ENCODE measurements at regions not wholly inside any gene's neighbourhood (a gene's known extent, or its start where the extent isn't known, plus 50 kb on each side); places are given as distances from the start of the nearest gene placed in this dataset.

DNA sequence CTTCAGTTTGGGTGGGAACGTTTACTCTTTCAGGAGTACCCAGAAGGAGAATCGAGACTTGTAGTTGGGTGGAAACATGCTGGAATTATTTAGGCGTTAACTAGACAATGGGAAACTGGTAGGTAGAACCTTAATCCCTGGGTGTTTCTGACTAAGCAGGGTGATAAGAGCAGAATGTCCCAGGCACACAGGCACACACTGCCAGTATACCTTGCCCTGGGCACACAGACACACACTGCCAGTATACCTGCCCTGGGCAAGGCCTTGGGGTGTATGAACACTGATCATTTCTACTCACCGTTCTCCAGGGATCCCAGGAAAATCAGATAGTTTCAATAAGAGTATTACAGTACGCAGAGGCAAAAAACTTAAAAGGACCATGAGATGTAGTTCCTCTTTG lies 115.5 kb downstream of the SNAPC1 start:
- no peak overlapping the region for H3K23ac ChIP-seq (ENCODE audit: low read length in 2 of 2)
- no peak overlapping the region for H4K91ac ChIP-seq (ENCODE audit: low read length)
- no peak overlapping the region for H3K4me2 ChIP-seq (ENCODE audit: low read length, poor library complexity, severe bottlenecking)
- H3K4me3 ChIP-seq (ENCODE audit: insufficient read depth in 1 of 2, low read depth in 1 of 2, low read length in 2 of 2) = no peak overlapping the region
- no peak overlapping the region for H2BK120ac ChIP-seq (ENCODE audit: low read depth, low read length)
- no peak overlapping the region for H4K8ac ChIP-seq (ENCODE audit: low read length)
- no peak overlapping the region for H2BK12ac ChIP-seq (ENCODE audit: low read length in 2 of 2)
- peaks cover 16 to 22% of the 10 kb centered on the region in 2 experiments for H3K27me3 ChIP-seq (ENCODE audit: control insufficient read depth in 1 of 2, insufficient read depth in 1 of 2, low read length in 2 of 2)
- H2BK15ac ChIP-seq (ENCODE audit: low read depth, poor library complexity, severe bottlenecking) = no peak overlapping the region
- no peak overlapping the region for H3K9ac ChIP-seq (ENCODE audit: low read length)
- no peaks in the 10 kb centered on the region for H3K36me3 ChIP-seq (ENCODE audit: control insufficient read depth in 1 of 2, insufficient read depth in 2 of 2, low read depth in 1 of 2, low read length in 2 of 2)
- H3K79me1 ChIP-seq (replicated peaks; ENCODE audit: low read length, poor library complexity, severe bottlenecking) = no peaks in the 10 kb centered on the region
- no peak overlapping the region for H3K4ac ChIP-seq (ENCODE audit: low read depth in 1 of 2, low read length in 2 of 2)
- H3K14ac ChIP-seq (ENCODE audit: low read length in 2 of 2) = peak overlapping the region in 1 of 2 experiments; percentile 35
- no peaks in the 10 kb centered on the region for H3K4me1 ChIP-seq (ENCODE audit: control insufficient read depth, insufficient read depth, low read depth, low read length)
- no peaks in the 10 kb centered on the region for H3K9me3 ChIP-seq (ENCODE audit: control insufficient read depth, low read length)
- 70% methylated on average over 4 of the region's 5 CpGs for WGBS
- DNase-seq = no peak
- H3K27ac ChIP-seq (ENCODE audit: low read length, poor library complexity, severe bottlenecking) = no peak overlapping the region
- no peak overlapping the region for H3K18ac ChIP-seq (ENCODE audit: low read depth in 1 of 2, low read length in 2 of 2)
- no peak overlapping the region for H2AK5ac ChIP-seq (ENCODE audit: low read length, severe bottlenecking)
- no peak overlapping the region for H2AFZ ChIP-seq (ENCODE audit: low read depth, low read length)
- H2BK5ac ChIP-seq (ENCODE audit: low read depth, low read length, poor library complexity, severe bottlenecking) = no peak overlapping the region

DNA sequence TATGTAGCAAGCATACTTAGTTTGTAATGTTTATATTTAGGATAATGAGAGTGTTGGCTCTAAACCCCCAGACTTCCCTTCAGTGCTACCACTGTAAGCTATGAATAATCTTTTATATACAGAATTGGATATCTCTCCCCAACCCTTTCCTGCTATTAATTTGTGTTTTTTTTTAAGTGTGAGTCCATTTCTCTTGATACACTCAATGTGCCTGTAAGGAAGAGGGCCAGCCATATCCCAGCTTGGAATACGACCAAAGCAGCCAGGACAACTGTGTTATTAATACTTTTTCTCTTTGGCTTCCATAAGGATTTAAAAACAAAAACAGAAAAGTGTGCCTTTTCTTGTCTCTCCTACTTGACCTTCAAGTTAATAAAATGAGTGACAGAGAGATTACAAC lies 116.7 kb downstream of the SNAPC1 start:
- H2AK5ac ChIP-seq (ENCODE audit: low read length, severe bottlenecking) = no peak overlapping the region
- no peaks in the 10 kb centered on the region for H3K36me3 ChIP-seq (ENCODE audit: control insufficient read depth in 1 of 2, insufficient read depth in 2 of 2, low read depth in 1 of 2, low read length in 2 of 2)
- no peak overlapping the region for H2BK12ac ChIP-seq (ENCODE audit: low read length in 2 of 2)
- no peak overlapping the region for H3K4me3 ChIP-seq (ENCODE audit: insufficient read depth in 1 of 2, low read depth in 1 of 2, low read length in 2 of 2)
- H2BK120ac ChIP-seq (ENCODE audit: low read depth, low read length) = no peak overlapping the region
- H3K4me2 ChIP-seq (ENCODE audit: low read length, poor library complexity, severe bottlenecking) = no peak overlapping the region
- no peaks in the 10 kb centered on the region for H3K79me1 ChIP-seq (replicated peaks; ENCODE audit: low read length, poor library complexity, severe bottlenecking)
- H4K91ac ChIP-seq (ENCODE audit: low read length) = no peak overlapping the region
- H3K9ac ChIP-seq (ENCODE audit: low read length) = no peak overlapping the region
- H3K14ac ChIP-seq (ENCODE audit: low read length in 2 of 2) = no peak overlapping the region
- H2BK5ac ChIP-seq (ENCODE audit: low read depth, low read length, poor library complexity, severe bottlenecking) = no peak overlapping the region
- H2AFZ ChIP-seq (ENCODE audit: low read depth, low read length) = no peak overlapping the region
- peaks cover 10% of the 10 kb centered on the region for H3K9me3 ChIP-seq (ENCODE audit: control insufficient read depth, low read length)
- H2BK15ac ChIP-seq (ENCODE audit: low read depth, poor library complexity, severe bottlenecking) = no peak overlapping the region
- peaks cover 18 to 22% of the 10 kb centered on the region in 2 experiments for H3K27me3 ChIP-seq (ENCODE audit: control insufficient read depth in 1 of 2, insufficient read depth in 1 of 2, low read length in 2 of 2)
- no peaks in the 10 kb centered on the region for H3K4me1 ChIP-seq (ENCODE audit: control insufficient read depth, insufficient read depth, low read depth, low read length)
- no peak overlapping the region for H3K4ac ChIP-seq (ENCODE audit: low read depth in 1 of 2, low read length in 2 of 2)
- 80% methylated on average over 1 of the region's 1 CpG for WGBS
- no peak for DNase-seq
- no peak overlapping the region for H3K18ac ChIP-seq (ENCODE audit: low read depth in 1 of 2, low read length in 2 of 2)
- H3K27ac ChIP-seq (ENCODE audit: low read length, poor library complexity, severe bottlenecking) = no peak overlapping the region
- no peak overlapping the region for H4K8ac ChIP-seq (ENCODE audit: low read length)
- H3K23ac ChIP-seq (ENCODE audit: low read length in 2 of 2) = no peak overlapping the region

DNA sequence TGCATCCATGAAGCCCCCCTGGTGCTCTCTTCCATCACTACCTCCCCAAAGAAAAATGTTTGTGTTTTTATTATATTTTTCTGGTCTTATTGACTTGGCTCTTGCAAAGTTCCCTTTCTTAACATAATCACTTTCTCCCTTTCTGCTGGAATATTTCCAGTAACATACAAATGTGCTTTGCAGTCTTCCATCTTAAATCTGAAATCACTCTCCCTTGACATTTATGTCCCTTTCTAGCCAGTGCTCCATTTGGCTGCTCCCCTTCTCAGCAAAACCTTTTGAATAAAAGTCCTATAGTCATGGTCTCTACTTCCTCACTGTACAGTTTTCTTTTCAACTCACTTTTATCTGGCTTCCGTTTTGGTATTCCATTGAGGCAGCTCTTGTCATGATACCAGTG lies 118.8 kb downstream of the SNAPC1 start:
- Histone ChIP-seq H3K14ac (ENCODE audit: low read length in 2 of 2) (no peak overlapping the region), H4K8ac (ENCODE audit: low read length) (no peak overlapping the region), H3K27me3 (ENCODE audit: control insufficient read depth in 1 of 2, insufficient read depth in 1 of 2, low read length in 2 of 2) (peaks cover 18 to 22% of the 10 kb centered on the region in 2 experiments), H3K4me3 (ENCODE audit: insufficient read depth in 1 of 2, low read depth in 1 of 2, low read length in 2 of 2) (no peak overlapping the region), H3K18ac (ENCODE audit: low read depth in 1 of 2, low read length in 2 of 2) (no peak overlapping the region), H3K27ac (ENCODE audit: low read length, poor library complexity, severe bottlenecking) (no peak overlapping the region), H3K9ac (ENCODE audit: low read length) (no peak overlapping the region), H3K4me2 (ENCODE audit: low read length, poor library complexity, severe bottlenecking) (no peak overlapping the region), H2BK5ac (ENCODE audit: low read depth, low read length, poor library complexity, severe bottlenecking) (no peak overlapping the region), H2BK120ac (ENCODE audit: low read depth, low read length) (no peak overlapping the region), H3K4ac (ENCODE audit: low read depth in 1 of 2, low read length in 2 of 2) (no peak overlapping the region), H3K79me1 (replicated peaks; ENCODE audit: low read length, poor library complexity, severe bottlenecking) (no peaks in the 10 kb centered on the region), H3K36me3 (ENCODE audit: control insufficient read depth in 1 of 2, insufficient read depth in 2 of 2, low read depth in 1 of 2, low read length in 2 of 2) (no peaks in the 10 kb centered on the region), H2AK5ac (ENCODE audit: low read length, severe bottlenecking) (no peak overlapping the region), H3K23ac (ENCODE audit: low read length in 2 of 2) (no peak overlapping the region), H4K91ac (ENCODE audit: low read length) (no peak overlapping the region), H2BK12ac (ENCODE audit: low read length in 2 of 2) (no peak overlapping the region), H2AFZ (ENCODE audit: low read depth, low read length) (no peak overlapping the region), H2BK15ac (ENCODE audit: low read depth, poor library complexity, severe bottlenecking) (no peak overlapping the region), H3K9me3 (ENCODE audit: control insufficient read depth, low read length) (peaks cover 12% of the 10 kb centered on the region), H3K4me1 (ENCODE audit: control insufficient read depth, insufficient read depth, low read depth, low read length) (no peaks in the 10 kb centered on the region)
- WGBS = 88% methylated on average over 1 of the region's 1 CpG
- DNase-seq = no peak

DNA sequence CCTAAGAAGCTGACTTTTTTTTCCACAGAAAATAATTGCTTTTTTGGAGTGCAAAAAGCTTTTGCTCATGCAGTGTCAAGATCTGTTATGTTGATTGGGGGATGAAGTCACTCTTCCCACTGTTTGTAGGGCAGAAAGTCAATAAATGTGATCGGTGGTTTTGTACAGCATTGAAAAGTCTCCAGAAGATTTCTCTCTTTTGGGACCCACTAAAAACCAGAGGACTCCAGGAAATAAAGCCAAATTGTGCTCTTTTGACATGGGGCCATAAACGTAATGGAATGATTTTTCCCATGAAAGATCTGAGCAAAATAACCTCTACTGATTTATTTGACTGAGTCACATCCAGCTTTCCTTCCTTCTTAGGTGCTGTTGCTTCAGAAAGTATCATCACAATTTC lies 122.5 kb downstream of the SNAPC1 start:
- Histone ChIP-seq H3K4me2 (ENCODE audit: low read length, poor library complexity, severe bottlenecking) (no peak overlapping the region), H3K14ac (ENCODE audit: low read length in 2 of 2) (no peak overlapping the region), H2BK120ac (ENCODE audit: low read depth, low read length) (no peak overlapping the region), H4K91ac (ENCODE audit: low read length) (no peak overlapping the region), H4K8ac (ENCODE audit: low read length) (no peak overlapping the region), H2AFZ (ENCODE audit: low read depth, low read length) (no peak overlapping the region), H2AK5ac (ENCODE audit: low read length, severe bottlenecking) (no peak overlapping the region), H2BK15ac (ENCODE audit: low read depth, poor library complexity, severe bottlenecking) (no peak overlapping the region), H3K9me3 (ENCODE audit: control insufficient read depth, low read length) (peaks cover 12% of the 10 kb centered on the region), H3K18ac (ENCODE audit: low read depth in 1 of 2, low read length in 2 of 2) (no peak overlapping the region), H2BK12ac (ENCODE audit: low read length in 2 of 2) (no peak overlapping the region), H3K27me3 (ENCODE audit: control insufficient read depth in 1 of 2, insufficient read depth in 1 of 2, low read length in 2 of 2) (peaks cover 9 to 15% of the 10 kb centered on the region in 2 experiments), H3K27ac (ENCODE audit: low read length, poor library complexity, severe bottlenecking) (no peak overlapping the region), H3K4me1 (ENCODE audit: control insufficient read depth, insufficient read depth, low read depth, low read length) (no peaks in the 10 kb centered on the region), H3K4me3 (ENCODE audit: insufficient read depth in 1 of 2, low read depth in 1 of 2, low read length in 2 of 2) (no peak overlapping the region), H2BK5ac (ENCODE audit: low read depth, low read length, poor library complexity, severe bottlenecking) (no peak overlapping the region), H3K79me1 (replicated peaks; ENCODE audit: low read length, poor library complexity, severe bottlenecking) (no peaks in the 10 kb centered on the region), H3K36me3 (ENCODE audit: control insufficient read depth in 1 of 2, insufficient read depth in 2 of 2, low read depth in 1 of 2, low read length in 2 of 2) (no peaks in the 10 kb centered on the region), H3K23ac (ENCODE audit: low read length in 2 of 2) (no peak overlapping the region), H3K4ac (ENCODE audit: low read depth in 1 of 2, low read length in 2 of 2) (no peak overlapping the region), H3K9ac (ENCODE audit: low read length) (no peak overlapping the region)
- no peak for DNase-seq
- 75% methylated on average over 2 of the region's 2 CpGs for WGBS

Data from mesenchymal stem cell (in vitro differentiated cells and primary cell).